ENCODE measurements at regions not wholly inside any gene's neighbourhood (a gene's known extent, or its start where the extent isn't known, plus 50 kb on each side); places are given as distances from the start of the nearest gene placed in this dataset.
A peak's percentile ranks its signal among the peaks of the same experiment; 100 is the strongest.

- no peak for DNase-seq
Observed at GRCh38 chr1:194184425-194184824, 998.0 kb upstream of the B3GALT2 start.

- no peak for DNase-seq
Observed at GRCh38 chr1:194181845-194182244, 995.4 kb upstream of the B3GALT2 start.

GRCh38 chr1:194176212-194176611, 989.8 kb upstream of the B3GALT2 start:
- DNase-seq, result no peak

- no peak for DNase-seq
Observed at GRCh38 chr1:194175251-194175650, 988.8 kb upstream of the B3GALT2 start.

GRCh38 chr1:194174528-194174927, 988.1 kb upstream of the B3GALT2 start:
- DNase-seq, result no peak

- DNase-seq, result no peak
Observed at GRCh38 chr1:194171596-194171995, 985.2 kb upstream of the B3GALT2 start.

GRCh38 chr1:194167956-194168640, 981.7 kb upstream of the B3GALT2 start:
- DNase-seq, result no peak

- no peak for DNase-seq
Observed at GRCh38 chr1:194164755-194165154, 978.3 kb upstream of the B3GALT2 start.

- DNase-seq, result no peak
Observed at GRCh38 chr1:194161591-194161990, 975.2 kb upstream of the B3GALT2 start.

- peak; percentile 8 for DNase-seq
Observed at GRCh38 chr1:194159941-194160340, 973.5 kb upstream of the B3GALT2 start.

GRCh38 chr1:194155962-194156361, 969.5 kb upstream of the B3GALT2 start:
- DNase-seq, result no peak

- no peak for DNase-seq
Observed at GRCh38 chr1:194151056-194151455, 964.6 kb upstream of the B3GALT2 start.

- DNase-seq, result no peak
Observed at GRCh38 chr1:194150242-194150641, 963.8 kb upstream of the B3GALT2 start.

- DNase-seq, result no peak
Observed at GRCh38 chr1:194133152-194133551, 946.7 kb upstream of the B3GALT2 start.

- no peak for DNase-seq
Observed at GRCh38 chr1:194118086-194118485, 931.7 kb upstream of the B3GALT2 start.

- DNase-seq, result no peak
Observed at GRCh38 chr1:194117582-194117981, 931.2 kb upstream of the B3GALT2 start.

- no peak for DNase-seq
Observed at GRCh38 chr1:194114288-194114687, 927.9 kb upstream of the B3GALT2 start.

GRCh38 chr1:194105381-194105780, 919.0 kb upstream of the B3GALT2 start:
- DNase-seq, result no peak

GRCh38 chr1:194104247-194104844, 917.9 kb upstream of the B3GALT2 start:
- no peak for DNase-seq

GRCh38 chr1:194103516-194104246, 917.3 kb upstream of the B3GALT2 start:
- DNase-seq, result no peak

GRCh38 chr1:194103101-194103500, 916.7 kb upstream of the B3GALT2 start:
- no peak for DNase-seq

- no peak for DNase-seq
Observed at GRCh38 chr1:194102607-194103006, 916.2 kb upstream of the B3GALT2 start.

GRCh38 chr1:194084755-194085154, 898.3 kb upstream of the B3GALT2 start:
- peak; percentile 14 for DNase-seq

GRCh38 chr1:194081444-194081843, 895.0 kb upstream of the B3GALT2 start:
- no peak for DNase-seq

Data from NCI-H446 treated with DMSO at 0.1 percent for 48 hours (cell line).